HG03342 (cell line): ENCODE measurements at regions not wholly inside any gene's neighbourhood (a gene's known extent, or its start where the extent isn't known, plus 50 kb on each side); places are given as distances from the start of the nearest gene placed in this dataset.
"Not testable (repeated sequence)": the region's sequence is repeated elsewhere in the genome, so short reads cannot be mapped to it uniquely, and the experiment has no call there.

Experiments used
- ATAC-seq: cut with Tn5 transposase; IDR thresholded peaks from one replicate; pipeline ENCODE4 v1.9.1; 2021; ENCODE audit warnings: mild to moderate bottlenecking, moderate library complexity; ENCODE audit not compliant: unreplicated experiment

GRCh38 chr18:961644-962355, 57.1 kb downstream of the ADCYAP1 start:
- ATAC-seq: no peak

GRCh38 chr18:963276-963675, 58.6 kb downstream of the ADCYAP1 start:
- no peak for ATAC-seq

GRCh38 chr18:965921-966758, 61.5 kb downstream of the ADCYAP1 start:
- no peak for ATAC-seq

GRCh38 chr18:966759-967576, 62.3 kb downstream of the ADCYAP1 start:
- no peak for ATAC-seq

- not testable (repeated sequence) for ATAC-seq
Measured at GRCh38 chr18:968910-969309, 64.2 kb downstream of the ADCYAP1 start.

GRCh38 chr18:969311-969710, 64.6 kb downstream of the ADCYAP1 start:
- ATAC-seq: not testable (repeated sequence)

- ATAC-seq: not testable (repeated sequence)
Measured at GRCh38 chr18:974606-975005, 69.9 kb downstream of the ADCYAP1 start.

GRCh38 chr18:976393-977128, 71.9 kb downstream of the ADCYAP1 start:
- not testable (repeated sequence) for ATAC-seq

GRCh38 chr18:977327-977726, 72.7 kb downstream of the ADCYAP1 start:
- ATAC-seq: not testable (repeated sequence)

- not testable (repeated sequence) for ATAC-seq
Measured at GRCh38 chr18:977732-978131, 73.1 kb downstream of the ADCYAP1 start.

GRCh38 chr18:980586-980985, 75.9 kb downstream of the ADCYAP1 start:
- no peak for ATAC-seq

- no peak for ATAC-seq
Measured at GRCh38 chr18:984004-984403, 79.3 kb downstream of the ADCYAP1 start.

GRCh38 chr18:985212-985661, 80.6 kb downstream of the ADCYAP1 start:
- ATAC-seq: no peak

- ATAC-seq: no peak
Measured at GRCh38 chr18:986051-986450, 81.4 kb downstream of the ADCYAP1 start.

GRCh38 chr18:986552-986951, 81.9 kb downstream of the ADCYAP1 start:
- ATAC-seq: no peak

- no peak for ATAC-seq
Measured at GRCh38 chr18:987325-988186, 82.9 kb downstream of the ADCYAP1 start.

- no peak for ATAC-seq
Measured at GRCh38 chr18:989425-989824, 84.8 kb downstream of the ADCYAP1 start.

- no peak for ATAC-seq
Measured at GRCh38 chr18:990197-990596, 85.5 kb downstream of the ADCYAP1 start.

GRCh38 chr18:991441-991840, 86.8 kb downstream of the ADCYAP1 start:
- no peak for ATAC-seq

- ATAC-seq: no peak
Measured at GRCh38 chr18:993560-993959, 88.9 kb downstream of the ADCYAP1 start.
